ENCODE measurements at regions not wholly inside any gene's neighbourhood (a gene's known extent, or its start where the extent isn't known, plus 50 kb on each side); places are given as distances from the start of the nearest gene placed in this dataset.

DNA sequence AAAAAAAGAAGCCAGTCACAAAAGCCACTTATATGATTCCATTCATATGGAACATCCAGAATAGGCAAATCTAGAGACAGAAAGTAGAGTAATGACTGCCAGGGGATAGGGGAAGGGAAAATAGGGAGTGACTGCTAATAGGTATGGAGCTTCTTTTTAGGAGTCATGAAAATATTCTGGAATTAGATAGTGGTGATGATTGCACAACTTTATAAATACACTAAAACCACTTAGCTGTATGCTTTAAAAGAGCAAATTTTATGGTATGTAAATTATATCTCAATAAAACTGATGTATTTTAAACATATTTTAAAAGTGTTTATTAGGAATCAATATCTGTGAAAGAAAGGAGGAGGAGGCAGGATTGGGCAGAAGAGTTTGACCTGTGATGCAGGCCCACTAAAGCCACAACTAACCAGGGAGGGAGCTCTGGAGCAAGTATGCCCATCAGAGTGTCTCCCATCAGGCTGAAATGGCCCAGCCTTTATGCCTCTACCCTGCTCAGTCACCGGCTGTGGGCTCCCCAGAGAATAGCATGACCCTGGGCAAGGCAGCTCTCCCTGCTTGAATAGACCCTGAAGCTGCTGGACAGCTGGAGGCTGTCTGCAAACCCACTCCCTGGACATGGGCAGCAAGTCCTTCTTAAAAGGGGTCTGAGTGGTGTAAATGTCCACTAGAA lies 96.0 kb upstream of the SLC44A1 start:
- TF ChIP-seq POLR2A (IDR thresholded peaks at IDR 0.05) (no peak), CTCF (IDR thresholded peaks at IDR 0.05) (no peak)

All from upper lobe of left lung (tissue), 4 donors.